Panc1 (cell line): ENCODE measurements at regions not wholly inside any gene's neighbourhood (a gene's known extent, or its start where the extent isn't known, plus 50 kb on each side); places are given as distances from the start of the nearest gene placed in this dataset.

ENCODE experiments used
- POLR2AphosphoS5 ChIP-seq: IDR thresholded peaks from 2 replicates; pipeline ENCODE4 v1.6.1; 2012; ENCODE audit warnings: mild to moderate bottlenecking, low read depth, low read length, moderate library complexity
- SIN3A ChIP-seq: IDR thresholded peaks from 2 replicates; pipeline ENCODE4 v1.6.1; 2012; ENCODE audit warnings: low read depth, mild to moderate bottlenecking, low read length, moderate library complexity, borderline replicate concordance; ENCODE audit not compliant: insufficient read depth
- TCF7L2 ChIP-seq: IDR thresholded peaks from 2 replicates; pipeline ENCODE4 v1.6.1; 2011; ENCODE audit warnings: mild to moderate bottlenecking, low read depth, low read length, inconsistent platforms
- TF ChIP-seq, protein P1 (sequence below): fragments of 450-650 bp; IDR thresholded peaks from 2 replicates; pipeline ENCODE4 v1.5.1; 2017; ENCODE audit warnings: mild to moderate bottlenecking
- TF ChIP-seq, protein P2 (sequence below), 2 experiments: IDR thresholded peaks; 2 replicates each; pipeline ENCODE4 v1.6.1; 2011 to 2012; ENCODE audit warnings: low read depth in 2 of 2, control low read depth in 1 of 2, low read length in 1 of 2, mild to moderate bottlenecking in 1 of 2, moderate library complexity in 1 of 2; ENCODE audit not compliant: insufficient read depth in 1 of 2

- TF ChIP-seq POLR2AphosphoS5 (no peak), TCF7L2 (no peak), SIN3A (no peak)
- TF ChIP-seq, protein P1, sequence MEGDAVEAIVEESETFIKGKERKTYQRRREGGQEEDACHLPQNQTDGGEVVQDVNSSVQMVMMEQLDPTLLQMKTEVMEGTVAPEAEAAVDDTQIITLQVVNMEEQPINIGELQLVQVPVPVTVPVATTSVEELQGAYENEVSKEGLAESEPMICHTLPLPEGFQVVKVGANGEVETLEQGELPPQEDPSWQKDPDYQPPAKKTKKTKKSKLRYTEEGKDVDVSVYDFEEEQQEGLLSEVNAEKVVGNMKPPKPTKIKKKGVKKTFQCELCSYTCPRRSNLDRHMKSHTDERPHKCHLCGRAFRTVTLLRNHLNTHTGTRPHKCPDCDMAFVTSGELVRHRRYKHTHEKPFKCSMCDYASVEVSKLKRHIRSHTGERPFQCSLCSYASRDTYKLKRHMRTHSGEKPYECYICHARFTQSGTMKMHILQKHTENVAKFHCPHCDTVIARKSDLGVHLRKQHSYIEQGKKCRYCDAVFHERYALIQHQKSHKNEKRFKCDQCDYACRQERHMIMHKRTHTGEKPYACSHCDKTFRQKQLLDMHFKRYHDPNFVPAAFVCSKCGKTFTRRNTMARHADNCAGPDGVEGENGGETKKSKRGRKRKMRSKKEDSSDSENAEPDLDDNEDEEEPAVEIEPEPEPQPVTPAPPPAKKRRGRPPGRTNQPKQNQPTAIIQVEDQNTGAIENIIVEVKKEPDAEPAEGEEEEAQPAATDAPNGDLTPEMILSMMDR, result no peak
- TF ChIP-seq, protein P2, sequence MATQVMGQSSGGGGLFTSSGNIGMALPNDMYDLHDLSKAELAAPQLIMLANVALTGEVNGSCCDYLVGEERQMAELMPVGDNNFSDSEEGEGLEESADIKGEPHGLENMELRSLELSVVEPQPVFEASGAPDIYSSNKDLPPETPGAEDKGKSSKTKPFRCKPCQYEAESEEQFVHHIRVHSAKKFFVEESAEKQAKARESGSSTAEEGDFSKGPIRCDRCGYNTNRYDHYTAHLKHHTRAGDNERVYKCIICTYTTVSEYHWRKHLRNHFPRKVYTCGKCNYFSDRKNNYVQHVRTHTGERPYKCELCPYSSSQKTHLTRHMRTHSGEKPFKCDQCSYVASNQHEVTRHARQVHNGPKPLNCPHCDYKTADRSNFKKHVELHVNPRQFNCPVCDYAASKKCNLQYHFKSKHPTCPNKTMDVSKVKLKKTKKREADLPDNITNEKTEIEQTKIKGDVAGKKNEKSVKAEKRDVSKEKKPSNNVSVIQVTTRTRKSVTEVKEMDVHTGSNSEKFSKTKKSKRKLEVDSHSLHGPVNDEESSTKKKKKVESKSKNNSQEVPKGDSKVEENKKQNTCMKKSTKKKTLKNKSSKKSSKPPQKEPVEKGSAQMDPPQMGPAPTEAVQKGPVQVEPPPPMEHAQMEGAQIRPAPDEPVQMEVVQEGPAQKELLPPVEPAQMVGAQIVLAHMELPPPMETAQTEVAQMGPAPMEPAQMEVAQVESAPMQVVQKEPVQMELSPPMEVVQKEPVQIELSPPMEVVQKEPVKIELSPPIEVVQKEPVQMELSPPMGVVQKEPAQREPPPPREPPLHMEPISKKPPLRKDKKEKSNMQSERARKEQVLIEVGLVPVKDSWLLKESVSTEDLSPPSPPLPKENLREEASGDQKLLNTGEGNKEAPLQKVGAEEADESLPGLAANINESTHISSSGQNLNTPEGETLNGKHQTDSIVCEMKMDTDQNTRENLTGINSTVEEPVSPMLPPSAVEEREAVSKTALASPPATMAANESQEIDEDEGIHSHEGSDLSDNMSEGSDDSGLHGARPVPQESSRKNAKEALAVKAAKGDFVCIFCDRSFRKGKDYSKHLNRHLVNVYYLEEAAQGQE (IDR thresholded peaks at IDR 0.05; ENCODE audit: insufficient read depth in 1 of 2, low read depth in 2 of 2, low read length in 1 of 2), result no peak
These were observed 133.1 kb upstream of the IL15 start for GRCh38 chr4:141503260-141503659.
